PC-9 (cell line): ENCODE measurements at regions not wholly inside any gene's neighbourhood (a gene's known extent, or its start where the extent isn't known, plus 50 kb on each side); places are given as distances from the start of the nearest gene placed in this dataset.
A peak's percentile ranks its signal among the peaks of the same experiment; 100 is the strongest.

ENCODE experiments used
- BruUV-seq: library from RNA; stranded (reverse); fragments of 400-500 nt; replicated peaks from 2 replicates; lab custom pipeline; 2021; lab: Mats Ljungman, UMichigan
- CTCF ChIA-PET: fragments of 300-600 bp; sonication (Branson Sonifier 250); formaldehyde crosslinking; loops from one replicate; lab custom pipeline; 2022; ENCODE audit warnings: antibody characterized with exemption; lab: Charles Lee
- POLR2A ChIA-PET: fragments of 300-600 bp; sonication (Branson Sonifier 250); formaldehyde crosslinking; loops from one replicate; lab custom pipeline; 2022; ENCODE audit warnings: antibody characterized with exemption; ENCODE audit not compliant: unreplicated experiment; lab: Charles Lee
- DNase-seq, 2 experiments: peaks; one replicate each; pipeline versions ENCODE4 v3.0.0 to v3.0.0-alpha.2; 2015 to 2022; ENCODE audit warnings: mixed read lengths in 1 of 2
- H2AFZ ChIP-seq: fragments of 200-600 bp; sonication (generic); 2 replicates; pipeline ENCODE4 v1.8.1; 2017; ENCODE audit warnings: antibody characterized with exemption
- H3F3A ChIP-seq: fragments of 200-600 bp; sonication (generic); 2 replicates; pipeline ENCODE4 v1.8.1; 2017; ENCODE audit warnings: antibody characterized with exemption, mild to moderate bottlenecking, low read depth; ENCODE audit not compliant: insufficient read depth
- H3K27ac ChIP-seq: fragments of 200-600 bp; sonication (generic); 2 replicates; pipeline ENCODE4 v1.6.1; 2016; ENCODE audit warnings: mixed run types
- H3K27me3 ChIP-seq: fragments of 200-600 bp; sonication (generic); 2 replicates; pipeline ENCODE4 v1.6.1; 2016; ENCODE audit warnings: low read depth, mixed run types; ENCODE audit not compliant: insufficient read depth
- H3K36me3 ChIP-seq: fragments of 200-600 bp; sonication (generic); 2 replicates; pipeline ENCODE4 v1.6.1; 2016; ENCODE audit warnings: low read depth, mixed run types
- H3K4me1 ChIP-seq: fragments of 200-600 bp; sonication (generic); replicated peaks from 2 replicates; pipeline ENCODE4 v1.6.1; 2016; ENCODE audit warnings: mixed run types; ENCODE audit not compliant: insufficient read depth
- H3K4me2 ChIP-seq: fragments of 200-600 bp; sonication (generic); 2 replicates; pipeline ENCODE4 v1.6.1; 2017; ENCODE audit warnings: mixed run types
- H3K4me3 ChIP-seq: fragments of 200-600 bp; sonication (generic); 2 replicates; pipeline ENCODE4 v1.6.1; 2016; ENCODE audit warnings: mixed run types
- H3K79me2 ChIP-seq: fragments of 200-600 bp; sonication (generic); 2 replicates; pipeline ENCODE4 v1.6.1; 2017; ENCODE audit warnings: low read depth, mixed run types
- H3K9me2 ChIP-seq: fragments of 200-600 bp; sonication (generic); 2 replicates; pipeline ENCODE4 v1.8.1; 2017; ENCODE audit warnings: mild to moderate bottlenecking; ENCODE audit not compliant: insufficient read depth
- H3K9me3 ChIP-seq: fragments of 200-600 bp; sonication (generic); 2 replicates; pipeline ENCODE4 v1.8.1; 2016; ENCODE audit warnings: low read depth; ENCODE audit not compliant: insufficient read depth
- H4K20me1 ChIP-seq: fragments of 200-600 bp; sonication (generic); 2 replicates; pipeline ENCODE4 v1.8.1; 2017; ENCODE audit not compliant: insufficient read depth
- EZH2 ChIP-seq: fragments of 200-600 bp; sonication (generic); IDR thresholded peaks from 2 replicates; pipeline ENCODE4 v1.8.0; 2017; ENCODE audit warnings: antibody characterized with exemption, low read depth
- intact Hi-C: fragments of 100-400 bp; cut with micrococcal nuclease; formaldehyde crosslinking; loops from one replicate; pipeline ENCODE4 v1.10.0; 2022; ENCODE audit not compliant: unreplicated experiment
- TF ChIP-seq, protein P1 (sequence below): fragments of 200-600 bp; sonication (generic); conservative IDR thresholded peaks from 2 replicates; pipeline ENCODE4 v1.6.1; 2017; ENCODE audit warnings: mixed run types, antibody characterized with exemption, mild to moderate bottlenecking, moderate library complexity

GRCh38 chr1:234748066-234748465 is 138.1 kb upstream of the IRF2BP2 start:
- CTCF ChIA-PET = no interaction called here

DNA sequence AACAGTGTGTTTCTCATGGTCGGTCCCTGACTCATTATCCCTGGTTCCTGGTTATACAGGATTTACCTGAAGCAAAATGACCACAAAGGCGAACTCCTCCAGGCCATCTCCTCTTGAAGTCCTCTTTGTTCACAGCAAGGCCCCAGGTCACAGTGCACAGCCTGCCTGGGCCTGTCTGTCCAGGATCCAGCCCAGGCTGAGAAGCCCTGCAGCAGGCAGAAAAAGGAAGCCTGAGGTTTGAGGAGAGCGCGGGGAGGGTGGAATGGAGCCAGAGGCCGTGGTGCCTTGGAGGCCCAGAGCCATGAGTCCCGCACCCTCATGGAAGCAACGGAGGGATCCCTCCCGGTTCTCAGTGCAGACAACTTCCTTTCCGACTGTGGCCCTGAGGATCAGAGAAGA is 136.8 kb upstream of the IRF2BP2 start:
- no peaks in the 10 kb centered on the region for H3K9me2 ChIP-seq
- TF ChIP-seq, protein P1, sequence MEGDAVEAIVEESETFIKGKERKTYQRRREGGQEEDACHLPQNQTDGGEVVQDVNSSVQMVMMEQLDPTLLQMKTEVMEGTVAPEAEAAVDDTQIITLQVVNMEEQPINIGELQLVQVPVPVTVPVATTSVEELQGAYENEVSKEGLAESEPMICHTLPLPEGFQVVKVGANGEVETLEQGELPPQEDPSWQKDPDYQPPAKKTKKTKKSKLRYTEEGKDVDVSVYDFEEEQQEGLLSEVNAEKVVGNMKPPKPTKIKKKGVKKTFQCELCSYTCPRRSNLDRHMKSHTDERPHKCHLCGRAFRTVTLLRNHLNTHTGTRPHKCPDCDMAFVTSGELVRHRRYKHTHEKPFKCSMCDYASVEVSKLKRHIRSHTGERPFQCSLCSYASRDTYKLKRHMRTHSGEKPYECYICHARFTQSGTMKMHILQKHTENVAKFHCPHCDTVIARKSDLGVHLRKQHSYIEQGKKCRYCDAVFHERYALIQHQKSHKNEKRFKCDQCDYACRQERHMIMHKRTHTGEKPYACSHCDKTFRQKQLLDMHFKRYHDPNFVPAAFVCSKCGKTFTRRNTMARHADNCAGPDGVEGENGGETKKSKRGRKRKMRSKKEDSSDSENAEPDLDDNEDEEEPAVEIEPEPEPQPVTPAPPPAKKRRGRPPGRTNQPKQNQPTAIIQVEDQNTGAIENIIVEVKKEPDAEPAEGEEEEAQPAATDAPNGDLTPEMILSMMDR = no peak
- no peak for TF ChIP-seq EZH2
- BruUV-seq = no TSS peak
- ChIA-PET CTCF (no interaction called here), POLR2A (no interaction called here)
- no peaks in the 10 kb centered on the region for H3K27me3 ChIP-seq
- no peak overlapping the region for H3K4me3 ChIP-seq
- no peaks in the 10 kb centered on the region for H4K20me1 ChIP-seq
- DNase-seq = peak; percentile 83 to 94
- intact Hi-C loops = loop anchor here (1.0 kb wide), 3 partner anchors 22 to 217 kb away; no protein-coding TSS in a partner anchor
- H3K9me3 ChIP-seq = no peaks in the 10 kb centered on the region
- no peaks in the 10 kb centered on the region for H3K36me3 ChIP-seq
- H3K4me1 ChIP-seq = peaks cover 45% of the 10 kb centered on the region
- H3K27ac ChIP-seq = peak overlapping the region; percentile 82
- H2AFZ ChIP-seq = peak overlapping the region; percentile 83
- H3K79me2 ChIP-seq = no peaks in the 10 kb centered on the region
- peaks cover 28% of the 10 kb centered on the region for H3F3A ChIP-seq
- H3K4me2 ChIP-seq = peak overlapping the region; percentile 54

More at GRCh38 chr1:234748066-234748465, 138.1 kb upstream of the IRF2BP2 start:
- Histone ChIP-seq H3K4me2 (no peak overlapping the region), H3K79me2 (no peaks in the 10 kb centered on the region), H3K36me3 (no peaks in the 10 kb centered on the region), H3K9me2 (no peaks in the 10 kb centered on the region), H3K27ac (no peak overlapping the region), H3K4me1 (peaks cover 45% of the 10 kb centered on the region), H3K27me3 (no peaks in the 10 kb centered on the region), H4K20me1 (no peaks in the 10 kb centered on the region), H3F3A (peaks cover 28% of the 10 kb centered on the region), H2AFZ (no peak overlapping the region), H3K4me3 (no peak overlapping the region), H3K9me3 (no peaks in the 10 kb centered on the region)
- TF ChIP-seq, protein P1 = no peak
- TF ChIP-seq EZH2 = no peak
- POLR2A ChIA-PET = no interaction called here
- BruUV-seq = no TSS peak
- no peak for DNase-seq
- intact Hi-C loops = no loop called here

DNA sequence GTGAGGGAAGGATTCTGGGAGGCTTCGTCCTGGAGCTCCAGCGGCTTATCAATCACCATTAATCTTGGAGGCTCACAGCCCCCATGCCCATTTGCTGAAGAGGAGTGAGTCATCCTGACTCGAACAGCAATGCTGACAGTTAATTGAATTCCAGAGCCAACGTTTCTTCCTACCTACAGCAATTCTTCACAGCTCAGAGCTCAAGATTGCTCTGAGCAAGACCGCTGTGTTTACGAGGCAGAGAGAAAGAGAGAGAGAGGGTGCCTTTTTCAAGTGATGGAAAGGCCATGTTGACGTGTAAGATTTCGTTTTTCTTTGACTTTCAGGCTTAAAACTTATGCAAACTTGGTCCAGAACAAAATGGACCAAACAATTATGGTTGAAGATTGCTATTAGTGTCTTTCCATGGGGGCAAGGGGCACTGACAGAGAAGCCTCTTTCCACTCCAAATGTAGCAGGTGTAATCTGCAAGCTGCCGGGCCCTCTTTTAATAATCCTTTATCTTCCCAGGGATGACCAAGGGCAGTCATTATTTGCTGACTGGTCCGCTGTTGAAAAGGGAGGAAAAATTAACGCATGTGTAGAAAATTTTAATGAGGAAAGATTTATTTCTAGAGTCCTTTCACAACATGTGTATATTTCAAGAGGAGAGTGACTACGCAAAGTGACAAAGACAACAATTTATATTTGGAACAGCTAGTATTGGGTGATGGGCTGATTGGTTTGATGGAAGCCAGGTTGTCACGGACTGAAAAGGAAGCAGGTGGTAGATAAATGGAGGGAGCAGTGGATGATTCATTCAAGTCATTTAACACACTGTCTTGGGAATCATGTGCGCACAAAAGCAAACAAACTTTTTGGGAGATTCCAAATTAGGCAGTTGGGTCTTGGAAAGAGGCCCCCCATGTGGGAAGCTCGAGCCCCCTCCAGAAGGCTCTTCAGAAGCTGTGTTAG is 136.1 kb upstream of the IRF2BP2 start:
- TF ChIP-seq, protein P1 = no peak
- TF ChIP-seq EZH2 = no peak
- H4K20me1 ChIP-seq = no peaks in the 10 kb centered on the region
- H3F3A ChIP-seq = peaks cover 28% of the 10 kb centered on the region
- peak in 1 of 2 experiments; percentile 79 for DNase-seq
- ChIA-PET CTCF (no interaction called here), POLR2A (no interaction called here)
- H3K4me2 ChIP-seq = peak overlapping the region; percentile 54
- H3K27me3 ChIP-seq = no peaks in the 10 kb centered on the region
- BruUV-seq = no TSS peak
- intact Hi-C loops = loop anchor here (1.0 kb wide), 3 partner anchors 22 to 217 kb away; no protein-coding TSS in a partner anchor
- H3K36me3 ChIP-seq = no peaks in the 10 kb centered on the region
- no peak overlapping the region for H3K4me3 ChIP-seq
- no peaks in the 10 kb centered on the region for H3K79me2 ChIP-seq
- no peaks in the 10 kb centered on the region for H3K9me3 ChIP-seq
- peaks cover 45% of the 10 kb centered on the region for H3K4me1 ChIP-seq
- peak overlapping the region; percentile 82 for H3K27ac ChIP-seq
- peak overlapping the region; percentile 83 for H2AFZ ChIP-seq
- no peaks in the 10 kb centered on the region for H3K9me2 ChIP-seq
